ENCODE measurements at regions not wholly inside any gene's neighbourhood (a gene's known extent, or its start where the extent isn't known, plus 50 kb on each side); places are given as distances from the start of the nearest gene placed in this dataset.
"Not testable (repeated sequence)": the region's sequence is repeated elsewhere in the genome, so short reads cannot be mapped to it uniquely, and the experiment has no call there.

GRCh38 chr3:34895841-34896240, 743.5 kb upstream of the ARPP21 start:
- Histone ChIP-seq H3K4me3 (ENCODE audit: low read length in 2 of 2) (no peak overlapping the region), H3K4me1 (ENCODE audit: insufficient read depth, low read length) (no peaks in the 10 kb centered on the region), H3K27me3 (ENCODE audit: insufficient read depth, low read length) (no peaks in the 10 kb centered on the region), H3K9me3 (ENCODE audit: control insufficient read depth in 1 of 2, low read length in 2 of 2) (no peaks in the 10 kb centered on the region), H3K36me3 (ENCODE audit: insufficient read depth, low read length) (no peaks in the 10 kb centered on the region), H3K27ac (ENCODE audit: low read depth, low read length) (no peak overlapping the region)
- Mint-ChIP-seq H3K9me3 (peaks cover 0 to 6% (median 4%) of the 10 kb centered on the region in 8 donors), H3K27ac (no peak overlapping the region), H3K36me3 (no peaks in the 10 kb centered on the region), H3K4me3 (no peak overlapping the region), H3K4me1 (no peaks in the 10 kb centered on the region), H3K27me3 (no peaks in the 10 kb centered on the region)
- ChIA-PET POLR2A (ENCODE audit: partially characterized antibody) (no interaction called here), CTCF (ENCODE audit: partially characterized antibody) (no interaction called here)
- no peak for DNase-seq
- intact Hi-C loops (cut with micrococcal nuclease): no loop called here

- H3K36me3 ChIP-seq (ENCODE audit: insufficient read depth, low read length); H3K4me1 ChIP-seq (ENCODE audit: insufficient read depth, low read length); H3K27me3 Mint-ChIP-seq; DNase-seq; H3K36me3 Mint-ChIP-seq; intact Hi-C loops (cut with micrococcal nuclease); H3K4me3 ChIP-seq (ENCODE audit: low read length in 2 of 2); CTCF ChIA-PET (ENCODE audit: partially characterized antibody); POLR2A ChIA-PET (ENCODE audit: partially characterized antibody); H3K27ac Mint-ChIP-seq; H3K27ac ChIP-seq (ENCODE audit: low read depth, low read length); H3K27me3 ChIP-seq (ENCODE audit: insufficient read depth, low read length); H3K4me1 Mint-ChIP-seq; H3K9me3 ChIP-seq (ENCODE audit: control insufficient read depth in 1 of 2, low read length in 2 of 2); H3K4me3 Mint-ChIP-seq: not testable (repeated sequence)
- peaks cover 4 to 27% (median 8%) of the 10 kb centered on the region in 8 donors for H3K9me3 Mint-ChIP-seq
Measured at GRCh38 chr3:34909679-34910078, 729.6 kb upstream of the ARPP21 start.

- Mint-ChIP-seq H3K4me3 (no peak overlapping the region), H3K9me3 (peaks cover 0 to 6% (median 3%) of the 10 kb centered on the region in 8 donors), H3K27me3 (no peaks in the 10 kb centered on the region), H3K4me1 (no peaks in the 10 kb centered on the region), H3K36me3 (no peaks in the 10 kb centered on the region), H3K27ac (no peak overlapping the region)
- no peak overlapping the region for H3K4me3 ChIP-seq (ENCODE audit: low read length in 2 of 2)
- CTCF ChIA-PET (ENCODE audit: partially characterized antibody): no interaction called here
- intact Hi-C loops (cut with micrococcal nuclease): no loop called here
- no peaks in the 10 kb centered on the region for H3K9me3 ChIP-seq (ENCODE audit: control insufficient read depth in 1 of 2, low read length in 2 of 2)
- POLR2A ChIA-PET (ENCODE audit: partially characterized antibody): no interaction called here
- H3K36me3 ChIP-seq (ENCODE audit: insufficient read depth, low read length): no peaks in the 10 kb centered on the region
- no peaks in the 10 kb centered on the region for H3K27me3 ChIP-seq (ENCODE audit: insufficient read depth, low read length)
- no peak for DNase-seq
- H3K27ac ChIP-seq (ENCODE audit: low read depth, low read length): no peak overlapping the region
- no peaks in the 10 kb centered on the region for H3K4me1 ChIP-seq (ENCODE audit: insufficient read depth, low read length)
Measured at GRCh38 chr3:34919025-34919424, 720.3 kb upstream of the ARPP21 start.

- Mint-ChIP-seq H3K4me3 (no peak overlapping the region), H3K27ac (no peak overlapping the region), H3K9me3 (peaks cover 0 to 6% (median 3%) of the 10 kb centered on the region in 8 donors), H3K4me1 (no peaks in the 10 kb centered on the region), H3K36me3 (no peaks in the 10 kb centered on the region), H3K27me3 (no peaks in the 10 kb centered on the region)
- Histone ChIP-seq H3K27me3 (ENCODE audit: insufficient read depth, low read length) (no peaks in the 10 kb centered on the region), H3K27ac (ENCODE audit: low read depth, low read length) (no peak overlapping the region), H3K4me3 (ENCODE audit: low read length in 2 of 2) (no peak overlapping the region), H3K9me3 (ENCODE audit: control insufficient read depth in 1 of 2, low read length in 2 of 2) (no peaks in the 10 kb centered on the region), H3K36me3 (ENCODE audit: insufficient read depth, low read length) (no peaks in the 10 kb centered on the region), H3K4me1 (ENCODE audit: insufficient read depth, low read length) (no peaks in the 10 kb centered on the region)
- DNase-seq: no peak
- ChIA-PET CTCF (ENCODE audit: partially characterized antibody) (no interaction called here), POLR2A (ENCODE audit: partially characterized antibody) (no interaction called here)
- intact Hi-C loops (cut with micrococcal nuclease): no loop called here
Measured at GRCh38 chr3:34920806-34921205, 718.5 kb upstream of the ARPP21 start.

GRCh38 chr3:34924961-34925360, 714.4 kb upstream of the ARPP21 start:
- H3K9me3 Mint-ChIP-seq: peaks cover 0 to 9% (median 6%) of the 10 kb centered on the region in 8 donors
- intact Hi-C loops (cut with micrococcal nuclease): no loop called here
- CTCF ChIA-PET (ENCODE audit: partially characterized antibody): no interaction called here
- H3K27me3 Mint-ChIP-seq: no peaks in the 10 kb centered on the region
- Histone ChIP-seq H3K4me3 (ENCODE audit: low read length in 2 of 2) (no peak overlapping the region), H3K9me3 (ENCODE audit: control insufficient read depth in 1 of 2, low read length in 2 of 2) (no peaks in the 10 kb centered on the region), H3K27me3 (ENCODE audit: insufficient read depth, low read length) (no peaks in the 10 kb centered on the region), H3K27ac (ENCODE audit: low read depth, low read length) (no peak overlapping the region), H3K4me1 (ENCODE audit: insufficient read depth, low read length) (no peaks in the 10 kb centered on the region), H3K36me3 (ENCODE audit: insufficient read depth, low read length) (no peaks in the 10 kb centered on the region)
- no peaks in the 10 kb centered on the region for H3K4me1 Mint-ChIP-seq
- H3K4me3 Mint-ChIP-seq: no peak overlapping the region
- H3K36me3 Mint-ChIP-seq: no peaks in the 10 kb centered on the region
- no peak overlapping the region for H3K27ac Mint-ChIP-seq
- POLR2A ChIA-PET (ENCODE audit: partially characterized antibody): no interaction called here
- DNase-seq: no peak

GRCh38 chr3:34925851-34926250, 713.5 kb upstream of the ARPP21 start:
- Histone ChIP-seq H3K27ac (ENCODE audit: low read depth, low read length) (no peak overlapping the region), H3K4me1 (ENCODE audit: insufficient read depth, low read length) (no peaks in the 10 kb centered on the region), H3K36me3 (ENCODE audit: insufficient read depth, low read length) (no peaks in the 10 kb centered on the region), H3K9me3 (ENCODE audit: control insufficient read depth in 1 of 2, low read length in 2 of 2) (no peaks in the 10 kb centered on the region), H3K27me3 (ENCODE audit: insufficient read depth, low read length) (no peaks in the 10 kb centered on the region), H3K4me3 (ENCODE audit: low read length in 2 of 2) (no peak overlapping the region)
- DNase-seq: no peak
- CTCF ChIA-PET (ENCODE audit: partially characterized antibody): no interaction called here
- Mint-ChIP-seq H3K27ac (no peak overlapping the region), H3K27me3 (no peaks in the 10 kb centered on the region), H3K4me1 (no peaks in the 10 kb centered on the region), H3K9me3 (peaks cover 0 to 9% (median 6%) of the 10 kb centered on the region in 8 donors), H3K36me3 (no peaks in the 10 kb centered on the region), H3K4me3 (no peak overlapping the region)
- POLR2A ChIA-PET (ENCODE audit: partially characterized antibody): no interaction called here
- intact Hi-C loops (cut with micrococcal nuclease): no loop called here

- H3K9me3 Mint-ChIP-seq: peaks cover 0 to 28% (median 9%) of the 10 kb centered on the region in 8 donors
- no peaks in the 10 kb centered on the region for H3K9me3 ChIP-seq (ENCODE audit: control insufficient read depth in 1 of 2, low read length in 2 of 2)
- H3K4me1 ChIP-seq (ENCODE audit: insufficient read depth, low read length): no peaks in the 10 kb centered on the region
- ChIA-PET CTCF (ENCODE audit: partially characterized antibody) (no interaction called here), POLR2A (ENCODE audit: partially characterized antibody) (no interaction called here)
- H3K27me3 Mint-ChIP-seq: no peaks in the 10 kb centered on the region
- intact Hi-C loops (cut with micrococcal nuclease): no loop called here
- no peak overlapping the region for H3K27ac ChIP-seq (ENCODE audit: low read depth, low read length)
- no peaks in the 10 kb centered on the region for H3K27me3 ChIP-seq (ENCODE audit: insufficient read depth, low read length)
- no peak for DNase-seq
- no peak overlapping the region for H3K27ac Mint-ChIP-seq
- H3K4me3 Mint-ChIP-seq: no peak overlapping the region
- H3K36me3 ChIP-seq (ENCODE audit: insufficient read depth, low read length): no peaks in the 10 kb centered on the region
- no peak overlapping the region for H3K4me3 ChIP-seq (ENCODE audit: low read length in 2 of 2)
- H3K4me1 Mint-ChIP-seq: no peaks in the 10 kb centered on the region
- H3K36me3 Mint-ChIP-seq: peaks cover 0 to 3% of the 10 kb centered on the region in 2 donors
Measured at GRCh38 chr3:34929036-34929435, 710.3 kb upstream of the ARPP21 start.

- H3K27me3 ChIP-seq (ENCODE audit: insufficient read depth, low read length): no peaks in the 10 kb centered on the region
- peaks cover 0 to 3% of the 10 kb centered on the region in 2 donors for H3K36me3 Mint-ChIP-seq
- intact Hi-C loops (cut with micrococcal nuclease): no loop called here
- H3K27ac Mint-ChIP-seq: no peak overlapping the region
- no peak overlapping the region for H3K4me3 ChIP-seq (ENCODE audit: low read length in 2 of 2)
- H3K27ac ChIP-seq (ENCODE audit: low read depth, low read length): no peak overlapping the region
- H3K9me3 ChIP-seq (ENCODE audit: control insufficient read depth in 1 of 2, low read length in 2 of 2): no peaks in the 10 kb centered on the region
- ChIA-PET CTCF (ENCODE audit: partially characterized antibody) (no interaction called here), POLR2A (ENCODE audit: partially characterized antibody) (no interaction called here)
- H3K9me3 Mint-ChIP-seq: peaks cover 0 to 22% (median 8%) of the 10 kb centered on the region in 8 donors
- H3K4me3 Mint-ChIP-seq: no peak overlapping the region
- no peaks in the 10 kb centered on the region for H3K36me3 ChIP-seq (ENCODE audit: insufficient read depth, low read length)
- DNase-seq: no peak
- no peaks in the 10 kb centered on the region for H3K4me1 Mint-ChIP-seq
- H3K27me3 Mint-ChIP-seq: no peaks in the 10 kb centered on the region
- H3K4me1 ChIP-seq (ENCODE audit: insufficient read depth, low read length): no peaks in the 10 kb centered on the region
Measured at GRCh38 chr3:34934660-34935059, 704.7 kb upstream of the ARPP21 start.
